Neural progenitor cell (in vitro differentiated cells): ENCODE measurements at regions not wholly inside any gene's neighbourhood (a gene's known extent, or its start where the extent isn't known, plus 50 kb on each side); places are given as distances from the start of the nearest gene placed in this dataset.

ENCODE experiments used
- CTCF ChIP-seq: fragments of 200-600 bp; sonication (generic); IDR thresholded peaks from 2 replicates; pipeline ENCODE4 v1.5.1; 2017; ENCODE audit warnings: antibody characterized with exemption, mild to moderate bottlenecking
- EZH2 ChIP-seq: fragments of 200-600 bp; sonication (generic); IDR thresholded peaks from 2 replicates; pipeline ENCODE4 v1.6.1; 2017; ENCODE audit warnings: antibody characterized with exemption, mild to moderate bottlenecking, moderate library complexity
- EZH2phosphoT487 ChIP-seq: fragments of 200-600 bp; sonication (generic); IDR thresholded peaks from 2 replicates; pipeline ENCODE4 v1.6.1; 2017; ENCODE audit warnings: antibody characterized with exemption

GRCh38 chr7:47657126-47657525, 75.2 kb upstream of the TNS3 start:
- no peak for TF ChIP-seq CTCF
- no peak for TF ChIP-seq EZH2phosphoT487
- TF ChIP-seq EZH2: no peak
